Loucy (cell line): ENCODE measurements at regions not wholly inside any gene's neighbourhood (a gene's known extent, or its start where the extent isn't known, plus 50 kb on each side); places are given as distances from the start of the nearest gene placed in this dataset.

ENCODE experiments used
- H2AFZ ChIP-seq: fragments of 200-600 bp; sonication (generic); 2 replicates; pipeline ENCODE4 v1.6.0; 2016; ENCODE audit warnings: antibody characterized with exemption, mild to moderate bottlenecking, low read length, moderate library complexity
- H3F3A ChIP-seq: fragments of 200-600 bp; 2 replicates; pipeline ENCODE4 v1.6.0; 2016; ENCODE audit warnings: antibody characterized with exemption, low read depth, mild to moderate bottlenecking
- H3K27me3 ChIP-seq: fragments of 200-600 bp; sonication (generic); 2 replicates; pipeline ENCODE4 v1.6.1; 2014; ENCODE audit warnings: low read length, mild to moderate bottlenecking; ENCODE audit not compliant: insufficient read depth, poor library complexity, severe bottlenecking
- H3K36me3 ChIP-seq: fragments of 200-600 bp; sonication (generic); 2 replicates; pipeline ENCODE4 v1.6.1; 2016; ENCODE audit warnings: low read length; ENCODE audit not compliant: insufficient read depth
- H3K4me1 ChIP-seq: fragments of 200-600 bp; sonication (generic); 2 replicates; pipeline ENCODE4 v1.5.1; 2014; ENCODE audit warnings: low read length, mild to moderate bottlenecking; ENCODE audit not compliant: insufficient read depth, poor library complexity, severe bottlenecking
- H3K4me2 ChIP-seq: fragments of 200-600 bp; sonication (generic); 2 replicates; pipeline ENCODE4 v1.6.0; 2014; ENCODE audit warnings: antibody characterized with exemption, low read length, low read depth, mild to moderate bottlenecking; ENCODE audit not compliant: poor library complexity, severe bottlenecking
- H3K4me3 ChIP-seq: fragments of 200-600 bp; sonication (generic); 2 replicates; pipeline ENCODE4 v1.5.1; 2014; ENCODE audit warnings: low read length, mild to moderate bottlenecking, mixed read lengths; ENCODE audit not compliant: poor library complexity, severe bottlenecking
- H3K79me2 ChIP-seq: fragments of 200-600 bp; sonication (generic); 2 replicates; pipeline ENCODE4 v1.6.1; 2014; ENCODE audit warnings: low read length; ENCODE audit not compliant: insufficient read depth
- H3K9ac ChIP-seq: fragments of 200-600 bp; sonication (generic); 2 replicates; pipeline ENCODE4 v1.6.0; 2014; ENCODE audit warnings: mild to moderate bottlenecking, low read depth, low read length, moderate library complexity; ENCODE audit not compliant: poor library complexity, severe bottlenecking
- H3K9me2 ChIP-seq: fragments of 200-600 bp; sonication (generic); replicated peaks from 2 replicates; pipeline ENCODE4 v1.6.1; 2016; ENCODE audit warnings: low read depth, low read length, mixed read lengths
- H3K9me3 ChIP-seq: fragments of 200-600 bp; sonication (generic); 2 replicates; pipeline ENCODE4 v1.6.1; 2014; ENCODE audit warnings: mild to moderate bottlenecking, antibody characterized with exemption, low read length, low read depth; ENCODE audit not compliant: insufficient read depth
- H4K20me1 ChIP-seq: fragments of 200-600 bp; sonication (generic); 2 replicates; pipeline ENCODE4 v1.6.0; 2014; ENCODE audit warnings: antibody characterized with exemption, low read length, mild to moderate bottlenecking; ENCODE audit not compliant: insufficient read depth, poor library complexity, severe bottlenecking
- EZH2phosphoT487 ChIP-seq: fragments of 200-600 bp; IDR thresholded peaks from 2 replicates; pipeline ENCODE4 v1.6.1; 2018; ENCODE audit warnings: antibody characterized with exemption, mild to moderate bottlenecking, moderate library complexity, borderline replicate concordance
- TF ChIP-seq, protein P1 (sequence below): fragments of 200-600 bp; sonication (generic); conservative IDR thresholded peaks from 2 replicates; pipeline ENCODE4 v1.5.1; 2014; ENCODE audit warnings: mild to moderate bottlenecking, antibody characterized with exemption, low read length

DNA sequence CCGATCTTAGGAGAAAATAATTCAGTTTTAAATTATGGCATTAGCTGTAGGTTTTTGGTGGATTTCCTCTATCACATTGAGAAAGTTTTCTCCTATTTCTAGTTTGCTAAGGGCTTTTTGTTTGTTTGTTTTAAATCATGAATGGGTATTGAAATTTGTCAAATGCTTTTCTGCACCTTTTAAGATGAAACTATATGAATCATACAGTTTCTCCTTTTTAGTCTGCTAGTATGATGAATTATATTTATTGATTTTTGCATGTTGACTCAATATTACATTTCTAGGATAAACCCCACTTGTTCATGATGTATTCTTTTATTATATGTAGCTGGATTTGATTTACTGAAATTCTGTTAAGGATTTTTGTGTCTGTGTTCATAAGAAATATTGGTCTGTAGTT, 70.3 kb upstream of the PIP4K2A start:
- H3K4me3 ChIP-seq = no peak overlapping the region
- H3K9ac ChIP-seq = no peak overlapping the region
- H2AFZ ChIP-seq = no peak overlapping the region
- H3K4me1 ChIP-seq = no peaks in the 10 kb centered on the region
- H3K9me2 ChIP-seq = no peaks in the 10 kb centered on the region
- H3K9me3 ChIP-seq = no peaks in the 10 kb centered on the region
- H4K20me1 ChIP-seq = no peaks in the 10 kb centered on the region
- H3K4me2 ChIP-seq = no peak overlapping the region
- TF ChIP-seq, protein P1, sequence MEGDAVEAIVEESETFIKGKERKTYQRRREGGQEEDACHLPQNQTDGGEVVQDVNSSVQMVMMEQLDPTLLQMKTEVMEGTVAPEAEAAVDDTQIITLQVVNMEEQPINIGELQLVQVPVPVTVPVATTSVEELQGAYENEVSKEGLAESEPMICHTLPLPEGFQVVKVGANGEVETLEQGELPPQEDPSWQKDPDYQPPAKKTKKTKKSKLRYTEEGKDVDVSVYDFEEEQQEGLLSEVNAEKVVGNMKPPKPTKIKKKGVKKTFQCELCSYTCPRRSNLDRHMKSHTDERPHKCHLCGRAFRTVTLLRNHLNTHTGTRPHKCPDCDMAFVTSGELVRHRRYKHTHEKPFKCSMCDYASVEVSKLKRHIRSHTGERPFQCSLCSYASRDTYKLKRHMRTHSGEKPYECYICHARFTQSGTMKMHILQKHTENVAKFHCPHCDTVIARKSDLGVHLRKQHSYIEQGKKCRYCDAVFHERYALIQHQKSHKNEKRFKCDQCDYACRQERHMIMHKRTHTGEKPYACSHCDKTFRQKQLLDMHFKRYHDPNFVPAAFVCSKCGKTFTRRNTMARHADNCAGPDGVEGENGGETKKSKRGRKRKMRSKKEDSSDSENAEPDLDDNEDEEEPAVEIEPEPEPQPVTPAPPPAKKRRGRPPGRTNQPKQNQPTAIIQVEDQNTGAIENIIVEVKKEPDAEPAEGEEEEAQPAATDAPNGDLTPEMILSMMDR = no peak
- no peak for TF ChIP-seq EZH2phosphoT487
- no peaks in the 10 kb centered on the region for H3K27me3 ChIP-seq
- no peaks in the 10 kb centered on the region for H3F3A ChIP-seq
- no peaks in the 10 kb centered on the region for H3K79me2 ChIP-seq
- no peaks in the 10 kb centered on the region for H3K36me3 ChIP-seq

DNA sequence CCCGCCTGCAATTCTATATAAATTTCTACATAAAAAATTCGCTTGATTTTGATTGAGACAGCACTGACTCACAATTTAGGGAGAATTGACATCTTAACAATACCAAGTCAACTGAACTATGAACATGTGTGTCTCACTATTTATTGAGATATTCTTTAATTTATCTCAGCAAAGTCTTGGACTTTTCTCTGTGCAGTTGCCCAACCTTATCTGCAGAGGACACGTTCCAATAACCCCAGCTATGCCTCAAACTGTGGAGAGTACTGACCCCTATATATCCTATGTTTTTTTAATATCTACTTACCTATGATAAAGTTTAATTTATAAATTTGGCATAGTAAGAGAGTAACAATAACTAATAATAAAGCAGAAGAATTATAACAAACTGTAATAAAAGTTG, 69.4 kb upstream of the PIP4K2A start:
- Histone ChIP-seq H3K4me1 (no peaks in the 10 kb centered on the region), H3K4me3 (no peak overlapping the region), H3K36me3 (no peaks in the 10 kb centered on the region), H3K9ac (no peak overlapping the region), H3F3A (no peaks in the 10 kb centered on the region), H3K9me3 (no peaks in the 10 kb centered on the region), H3K4me2 (no peak overlapping the region), H3K27me3 (no peaks in the 10 kb centered on the region), H3K9me2 (no peaks in the 10 kb centered on the region), H2AFZ (no peak overlapping the region), H4K20me1 (no peaks in the 10 kb centered on the region), H3K79me2 (no peaks in the 10 kb centered on the region)
- TF ChIP-seq, protein P1 = no peak
- TF ChIP-seq EZH2phosphoT487 = no peak

DNA sequence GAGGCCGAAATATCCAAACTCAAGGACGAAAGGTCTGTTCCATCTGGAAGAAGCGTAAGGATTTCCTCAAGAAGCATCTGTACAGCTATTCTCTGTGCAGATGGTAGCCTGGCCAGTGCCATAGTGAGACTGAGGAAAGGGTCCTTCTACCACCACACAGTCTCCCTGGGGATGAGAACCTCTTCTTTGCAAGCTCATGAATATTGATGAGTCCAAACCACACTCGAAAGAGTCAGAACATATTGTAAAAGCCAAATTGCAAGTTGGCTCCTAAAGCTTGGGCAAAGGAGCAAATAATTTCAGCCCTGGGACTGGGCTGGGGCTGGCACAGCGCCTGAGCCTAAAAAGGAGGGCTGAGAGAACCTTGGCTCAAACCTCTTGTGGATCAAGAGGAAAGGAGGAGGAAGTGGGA, 66.1 kb upstream of the PIP4K2A start:
- H3K4me1 ChIP-seq = no peaks in the 10 kb centered on the region
- no peak overlapping the region for H3K4me2 ChIP-seq
- H3K36me3 ChIP-seq = no peaks in the 10 kb centered on the region
- no peak overlapping the region for H2AFZ ChIP-seq
- H3K9me2 ChIP-seq = no peaks in the 10 kb centered on the region
- H3K4me3 ChIP-seq = no peak overlapping the region
- no peaks in the 10 kb centered on the region for H4K20me1 ChIP-seq
- no peaks in the 10 kb centered on the region for H3K79me2 ChIP-seq
- no peaks in the 10 kb centered on the region for H3K27me3 ChIP-seq
- H3K9me3 ChIP-seq = peaks cover 10% of the 10 kb centered on the region; the same call in 1 of the 2 replicates
- TF ChIP-seq, protein P1 = no peak
- TF ChIP-seq EZH2phosphoT487 = no peak
- H3F3A ChIP-seq = no peaks in the 10 kb centered on the region
- no peak overlapping the region for H3K9ac ChIP-seq
